PC-3 (cell line): ENCODE measurements at regions not wholly inside any gene's neighbourhood (a gene's known extent, or its start where the extent isn't known, plus 50 kb on each side); places are given as distances from the start of the nearest gene placed in this dataset.

Experiments
- CTCF ChIP-seq: fragments of 300-600 bp; sonication (generic); conservative IDR thresholded peaks from 2 replicates; pipeline ENCODE4 v1.5.1; 2017; ENCODE audit warnings: antibody characterized with exemption, low read depth, mild to moderate bottlenecking, low read length
- EZH2 ChIP-seq: fragments of 300-600 bp; sonication (generic); IDR thresholded peaks from one replicate; pipeline ENCODE4 v1.6.1; 2017; ENCODE audit warnings: antibody characterized with exemption, mild to moderate bottlenecking, low read length; ENCODE audit not compliant: unreplicated experiment

- TF ChIP-seq CTCF (no peak), EZH2 (no peak)
Measured at GRCh38 chr12:77727442-77728001, 103.2 kb upstream of the NAV3 start.
